ENCODE measurements at regions not wholly inside any gene's neighbourhood (a gene's known extent, or its start where the extent isn't known, plus 50 kb on each side); places are given as distances from the start of the nearest gene placed in this dataset.

DNA sequence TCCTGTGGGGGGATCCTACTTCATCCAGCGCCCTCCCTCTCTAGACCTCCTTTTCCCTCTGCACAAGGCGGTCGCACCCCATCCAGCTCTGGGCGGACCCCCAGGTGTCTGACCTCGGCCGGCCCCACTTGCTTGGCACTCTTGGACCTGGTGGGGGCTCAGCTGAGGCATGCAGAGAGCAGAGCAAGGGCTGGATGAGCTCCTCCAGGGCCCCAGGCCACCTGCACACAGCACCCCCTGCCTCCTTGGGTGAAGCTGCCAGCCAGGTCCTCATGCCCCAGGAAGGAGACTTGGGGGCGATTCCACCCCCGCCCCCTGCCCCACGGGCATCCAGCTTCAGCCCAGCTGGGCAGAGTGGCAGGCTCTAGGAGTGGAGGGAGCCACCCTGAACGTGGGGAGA, 159.4 kb upstream of the GSE1 start:
- TF ChIP-seq, protein P1, sequence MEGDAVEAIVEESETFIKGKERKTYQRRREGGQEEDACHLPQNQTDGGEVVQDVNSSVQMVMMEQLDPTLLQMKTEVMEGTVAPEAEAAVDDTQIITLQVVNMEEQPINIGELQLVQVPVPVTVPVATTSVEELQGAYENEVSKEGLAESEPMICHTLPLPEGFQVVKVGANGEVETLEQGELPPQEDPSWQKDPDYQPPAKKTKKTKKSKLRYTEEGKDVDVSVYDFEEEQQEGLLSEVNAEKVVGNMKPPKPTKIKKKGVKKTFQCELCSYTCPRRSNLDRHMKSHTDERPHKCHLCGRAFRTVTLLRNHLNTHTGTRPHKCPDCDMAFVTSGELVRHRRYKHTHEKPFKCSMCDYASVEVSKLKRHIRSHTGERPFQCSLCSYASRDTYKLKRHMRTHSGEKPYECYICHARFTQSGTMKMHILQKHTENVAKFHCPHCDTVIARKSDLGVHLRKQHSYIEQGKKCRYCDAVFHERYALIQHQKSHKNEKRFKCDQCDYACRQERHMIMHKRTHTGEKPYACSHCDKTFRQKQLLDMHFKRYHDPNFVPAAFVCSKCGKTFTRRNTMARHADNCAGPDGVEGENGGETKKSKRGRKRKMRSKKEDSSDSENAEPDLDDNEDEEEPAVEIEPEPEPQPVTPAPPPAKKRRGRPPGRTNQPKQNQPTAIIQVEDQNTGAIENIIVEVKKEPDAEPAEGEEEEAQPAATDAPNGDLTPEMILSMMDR (conservative IDR thresholded peaks at IDR 0.05; ENCODE audit: low read length) = no peak; the same call in 1 of the 2 replicates
- TF ChIP-seq EZH2phosphoT487 (IDR thresholded peaks at IDR 0.05; ENCODE audit: borderline replicate concordance) = no peak

Measured in Loucy (cell line).